ENCODE measurements at regions not wholly inside any gene's neighbourhood (a gene's known extent, or its start where the extent isn't known, plus 50 kb on each side); places are given as distances from the start of the nearest gene placed in this dataset.

DNA sequence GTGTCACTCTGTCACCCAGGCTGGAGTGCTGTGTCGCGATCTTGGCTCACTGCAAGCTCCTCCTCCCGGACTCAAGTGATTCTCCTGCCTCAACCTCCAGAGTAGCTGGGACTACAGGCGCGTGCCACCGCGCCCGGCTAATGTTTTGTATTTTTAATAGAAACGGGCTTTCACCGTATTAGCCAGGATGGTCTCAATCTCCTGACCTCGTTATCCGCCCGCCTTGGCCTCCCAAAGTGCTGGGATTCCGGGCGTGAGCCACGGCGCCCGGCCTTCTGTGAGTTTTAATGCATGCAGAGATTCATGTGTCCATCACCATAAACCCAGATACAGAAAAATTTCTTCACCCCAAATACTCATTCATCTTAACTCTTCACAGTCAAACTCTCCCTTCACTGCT, 1046.7 kb downstream of the CDH9 start:
- Histone ChIP-seq H3K27me3 (no peaks in the 10 kb centered on the region), H3K4me3 (no peak overlapping the region), H3K27ac (no peak overlapping the region), H3K36me3 (no peaks in the 10 kb centered on the region), H3K9me3 (peaks cover 0 to 10% (median 0%) of the 10 kb centered on the region in 11 donors), H3K4me1 (no peaks in the 10 kb centered on the region)
- TF ChIP-seq CTCF (IDR thresholded peaks at IDR 0.05): no peak
- 92 to 95% methylated on average over 18 of the region's 18 CpGs for WGBS, 2 donors
- DNase-seq (no peak), ATAC-seq (no peak)
- intact Hi-C loops (cut with DNase I): no loop called here

DNA sequence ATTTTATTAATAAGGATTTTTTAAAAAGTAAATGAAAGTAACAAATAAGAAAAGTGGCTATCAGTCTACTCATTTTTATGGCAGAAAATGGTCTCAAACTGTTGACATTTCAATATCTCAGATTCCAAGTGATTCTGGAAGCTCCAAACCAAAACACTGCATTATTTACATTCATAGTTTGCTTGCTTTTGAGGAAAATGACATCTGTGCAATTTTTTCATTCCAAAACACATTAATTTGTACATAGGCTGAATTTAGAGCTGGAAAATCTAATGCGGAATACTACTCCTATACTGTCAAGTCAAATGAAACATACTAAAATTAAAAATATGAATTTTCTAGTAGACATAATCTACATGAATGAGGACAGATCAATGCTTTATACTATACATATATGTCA, 1047.6 kb downstream of the CDH9 start:
- intact Hi-C loops (cut with DNase I): no loop called here
- H3K9me3 ChIP-seq: peaks cover 0 to 10% (median 0%) of the 10 kb centered on the region in 11 donors
- H3K36me3 ChIP-seq: no peaks in the 10 kb centered on the region
- no peak for TF ChIP-seq CTCF (IDR thresholded peaks at IDR 0.05)
- no peaks in the 10 kb centered on the region for H3K27me3 ChIP-seq
- WGBS, 2 donors: 94 to 95% methylated on average over 1 of the region's 1 CpG
- no peak overlapping the region for H3K27ac ChIP-seq
- no peak for DNase-seq
- H3K4me3 ChIP-seq: no peak overlapping the region
- H3K4me1 ChIP-seq: no peaks in the 10 kb centered on the region
- no peak for ATAC-seq

DNA sequence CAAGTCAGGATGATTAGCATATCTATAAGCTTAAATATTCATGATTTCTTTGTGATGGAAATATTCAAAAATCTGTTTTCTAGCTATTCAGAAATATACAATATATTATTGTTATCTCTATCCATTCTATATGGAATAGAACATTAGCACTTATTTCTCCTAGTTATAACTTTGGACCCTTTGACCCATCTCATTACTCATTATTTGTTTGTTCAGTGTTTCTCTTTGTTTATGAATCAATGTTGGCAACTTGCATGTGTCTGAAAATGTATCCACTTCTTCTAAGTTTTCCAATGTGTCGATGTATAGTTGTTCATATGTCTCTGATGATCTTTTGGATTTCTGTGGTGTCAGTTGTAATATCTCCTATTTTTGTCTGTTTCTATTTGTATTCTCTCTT, 1059.3 kb downstream of the CDH9 start:
- 79 to 91% methylated on average over 1 of the region's 1 CpG for WGBS, 2 donors
- Histone ChIP-seq H3K27me3 (no peaks in the 10 kb centered on the region), H3K4me1 (no peaks in the 10 kb centered on the region), H3K27ac (no peak overlapping the region), H3K36me3 (no peaks in the 10 kb centered on the region), H3K4me3 (no peak overlapping the region), H3K9me3 (peaks cover 0 to 19% (median 0%) of the 10 kb centered on the region in 11 donors)
- DNase-seq: no peak
- no peak for ATAC-seq
- no peak for TF ChIP-seq CTCF (IDR thresholded peaks at IDR 0.05)
- intact Hi-C loops (cut with DNase I): no loop called here

DNA sequence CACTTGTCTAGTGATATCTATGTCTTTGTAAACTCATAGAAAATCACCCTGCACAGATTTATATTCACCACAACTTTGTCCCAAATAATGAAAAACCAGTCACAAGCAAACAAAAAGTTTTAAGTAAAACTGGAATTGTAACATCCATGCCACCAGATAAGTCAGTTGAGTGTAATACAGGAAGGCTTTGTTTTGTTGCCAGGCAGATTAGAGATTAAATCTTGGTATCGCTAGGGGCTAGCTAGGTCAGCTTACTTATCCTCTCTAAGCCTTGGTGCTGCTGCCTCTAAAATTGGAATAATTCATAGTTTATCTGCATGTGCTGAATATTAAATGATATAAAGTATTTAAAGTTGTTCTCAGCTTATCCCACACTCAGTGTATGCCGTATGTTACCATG, 1062.5 kb downstream of the CDH9 start:
- no peak overlapping the region for H3K4me3 ChIP-seq
- no peak overlapping the region for H3K27ac ChIP-seq
- DNase-seq: no peak
- H3K27me3 ChIP-seq: no peaks in the 10 kb centered on the region
- no peak for ATAC-seq
- peaks cover 0 to 28% (median 0%) of the 10 kb centered on the region in 11 donors for H3K9me3 ChIP-seq
- H3K36me3 ChIP-seq: no peaks in the 10 kb centered on the region
- no peaks in the 10 kb centered on the region for H3K4me1 ChIP-seq
- 66% methylated on average over 2 of the region's 2 CpGs for WGBS, 2 donors
- no peak for TF ChIP-seq CTCF (IDR thresholded peaks at IDR 0.05)
- intact Hi-C loops (cut with DNase I): no loop called here

DNA sequence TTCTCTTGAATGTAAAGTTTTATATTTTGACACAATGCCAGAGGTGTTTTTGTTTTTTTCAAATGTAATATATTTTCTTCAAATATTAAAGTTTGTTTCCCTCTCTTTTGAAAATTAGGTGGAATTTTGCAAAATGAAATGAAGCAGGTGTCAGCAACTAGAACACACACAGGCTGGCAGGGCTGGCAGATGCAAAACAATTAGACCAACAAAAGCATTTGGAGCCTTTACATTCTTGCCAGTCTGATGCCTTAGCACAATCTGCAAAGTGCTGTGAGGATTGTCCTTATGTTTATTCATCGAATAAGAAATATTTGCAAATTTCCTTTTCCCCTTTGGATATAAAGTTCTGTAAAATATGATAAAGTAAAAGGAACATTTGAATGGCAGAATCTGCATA, 1063.9 kb downstream of the CDH9 start:
- TF ChIP-seq CTCF (IDR thresholded peaks at IDR 0.05): no peak
- no peaks in the 10 kb centered on the region for H3K36me3 ChIP-seq
- H3K4me3 ChIP-seq: no peak overlapping the region
- DNase-seq: no peak
- no peaks in the 10 kb centered on the region for H3K27me3 ChIP-seq
- WGBS, 2 donors: 76 to 84% methylated on average over 1 of the region's 1 CpG
- H3K9me3 ChIP-seq: peaks cover 0 to 30% (median 0%) of the 10 kb centered on the region in 11 donors
- H3K4me1 ChIP-seq: no peaks in the 10 kb centered on the region
- intact Hi-C loops (cut with DNase I): no loop called here
- no peak overlapping the region for H3K27ac ChIP-seq
- no peak for ATAC-seq
